GM12865 (cell line): ENCODE measurements at regions not wholly inside any gene's neighbourhood (a gene's known extent, or its start where the extent isn't known, plus 50 kb on each side); places are given as distances from the start of the nearest gene placed in this dataset.

ENCODE experiments used
- DNase-seq: peaks from one replicate; pipeline ENCODE4 v3.0.0; 2010; ENCODE audit warnings: low read depth
- H3K4me3 ChIP-seq: 2 replicates; pipeline ENCODE4 v1.5.1; 2011; ENCODE audit warnings: mild to moderate bottlenecking, low read depth, low read length, control low read depth
- TF ChIP-seq, protein P1 (sequence below): IDR thresholded peaks from 2 replicates; pipeline ENCODE4 v1.5.1; 2011; ENCODE audit warnings: low read length, control low read depth, low read depth, inconsistent platforms; ENCODE audit not compliant: insufficient read depth; ENCODE audit errors: missing control alignments

DNA sequence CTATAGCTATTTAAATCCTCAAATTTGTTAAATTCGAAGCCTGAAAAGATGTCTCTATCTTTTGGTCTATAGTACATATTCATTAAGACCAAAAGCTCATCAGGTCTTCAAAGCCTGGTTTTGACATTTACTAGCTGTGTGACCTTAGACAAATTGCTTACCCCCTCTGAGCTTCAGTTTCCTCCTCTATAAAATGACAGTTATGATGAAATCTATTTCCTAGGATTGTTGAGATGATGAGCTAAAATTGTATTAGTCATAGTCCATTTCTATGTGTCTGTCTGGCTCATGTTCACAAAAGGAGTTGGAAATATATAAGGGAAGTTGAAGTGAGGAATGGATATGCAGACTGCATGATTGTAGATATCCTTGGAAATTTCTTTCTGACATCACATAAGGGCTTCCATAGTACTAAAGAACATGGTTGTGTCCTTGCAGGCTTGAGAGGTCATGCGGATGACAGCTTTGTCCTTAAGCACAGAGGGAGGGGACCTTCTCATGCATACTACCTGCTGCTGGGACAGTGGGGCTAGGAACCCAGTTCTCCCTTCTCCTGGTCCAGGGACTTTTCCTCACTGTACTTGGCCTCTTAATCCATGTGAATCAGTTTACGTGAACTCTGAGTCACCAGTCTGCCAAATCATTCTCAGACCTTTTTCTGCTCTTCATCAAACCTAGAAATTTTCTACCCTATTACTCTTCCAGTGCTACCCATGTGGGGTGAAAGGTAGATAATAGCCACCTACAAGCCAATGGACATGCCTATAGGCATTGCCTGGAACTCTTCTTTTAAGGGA lies 487.5 kb upstream of the SALL1 start:
- no peak for DNase-seq
- TF ChIP-seq, protein P1, sequence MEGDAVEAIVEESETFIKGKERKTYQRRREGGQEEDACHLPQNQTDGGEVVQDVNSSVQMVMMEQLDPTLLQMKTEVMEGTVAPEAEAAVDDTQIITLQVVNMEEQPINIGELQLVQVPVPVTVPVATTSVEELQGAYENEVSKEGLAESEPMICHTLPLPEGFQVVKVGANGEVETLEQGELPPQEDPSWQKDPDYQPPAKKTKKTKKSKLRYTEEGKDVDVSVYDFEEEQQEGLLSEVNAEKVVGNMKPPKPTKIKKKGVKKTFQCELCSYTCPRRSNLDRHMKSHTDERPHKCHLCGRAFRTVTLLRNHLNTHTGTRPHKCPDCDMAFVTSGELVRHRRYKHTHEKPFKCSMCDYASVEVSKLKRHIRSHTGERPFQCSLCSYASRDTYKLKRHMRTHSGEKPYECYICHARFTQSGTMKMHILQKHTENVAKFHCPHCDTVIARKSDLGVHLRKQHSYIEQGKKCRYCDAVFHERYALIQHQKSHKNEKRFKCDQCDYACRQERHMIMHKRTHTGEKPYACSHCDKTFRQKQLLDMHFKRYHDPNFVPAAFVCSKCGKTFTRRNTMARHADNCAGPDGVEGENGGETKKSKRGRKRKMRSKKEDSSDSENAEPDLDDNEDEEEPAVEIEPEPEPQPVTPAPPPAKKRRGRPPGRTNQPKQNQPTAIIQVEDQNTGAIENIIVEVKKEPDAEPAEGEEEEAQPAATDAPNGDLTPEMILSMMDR: no peak
- H3K4me3 ChIP-seq: no peak overlapping the region

DNA sequence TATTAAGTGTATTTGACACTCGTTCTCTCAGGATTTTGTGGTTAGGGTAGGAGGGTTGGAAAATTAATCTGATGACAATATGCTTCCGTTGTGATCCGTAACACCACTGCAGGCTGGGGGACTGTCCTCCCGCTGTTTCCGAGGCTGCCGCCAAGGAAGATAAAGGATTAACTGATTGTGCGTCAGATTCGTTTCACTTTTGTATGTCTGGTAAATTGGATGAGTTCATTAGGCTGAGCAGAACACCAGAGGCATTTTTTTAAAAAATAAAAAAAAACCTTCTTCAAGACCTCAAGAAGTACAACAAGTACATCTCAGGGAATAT lies 486.7 kb upstream of the SALL1 start:
- TF ChIP-seq, protein P1: no peak
- no peak for DNase-seq
- no peak overlapping the region for H3K4me3 ChIP-seq

DNA sequence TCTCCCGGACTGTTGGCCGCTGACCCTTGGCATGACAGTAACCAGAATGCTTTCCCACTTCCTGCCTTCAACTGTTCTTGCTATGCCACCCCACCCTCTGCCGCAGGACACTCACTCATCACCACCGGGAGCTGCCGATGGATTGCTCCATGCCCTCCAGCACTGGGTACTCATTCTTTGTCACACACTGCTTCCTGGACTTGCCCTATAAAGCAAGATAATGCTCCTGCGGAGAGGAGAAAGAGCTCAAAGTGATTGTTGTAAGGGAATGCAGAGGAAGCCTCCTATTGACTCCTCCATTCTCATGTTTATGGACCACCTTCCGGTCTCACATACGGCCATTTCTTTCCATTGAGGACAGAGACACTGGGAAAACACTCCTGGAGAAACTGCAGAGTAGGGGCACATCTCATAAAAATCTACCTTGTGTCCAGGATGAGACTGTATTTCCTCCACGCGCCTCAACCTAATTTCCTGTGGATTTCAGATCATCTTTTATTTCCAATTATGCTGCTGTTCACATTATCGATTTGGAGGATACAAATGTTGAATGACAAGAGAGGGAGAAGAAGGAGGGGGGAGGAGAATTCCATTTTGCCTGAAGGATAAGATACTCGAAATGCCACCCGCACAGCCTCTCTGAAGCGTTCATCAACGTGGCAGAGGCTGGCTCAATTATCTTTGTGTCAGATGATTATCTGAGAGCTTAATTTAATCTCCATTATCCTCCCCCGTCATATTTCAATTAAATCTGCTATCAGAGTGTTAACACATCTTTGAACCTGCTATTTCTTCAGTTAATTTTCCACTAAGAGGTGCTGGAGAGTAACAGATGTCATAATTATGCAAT lies 486.1 kb upstream of the SALL1 start:
- H3K4me3 ChIP-seq: no peak overlapping the region
- TF ChIP-seq, protein P1: no peak
- DNase-seq: no peak

DNA sequence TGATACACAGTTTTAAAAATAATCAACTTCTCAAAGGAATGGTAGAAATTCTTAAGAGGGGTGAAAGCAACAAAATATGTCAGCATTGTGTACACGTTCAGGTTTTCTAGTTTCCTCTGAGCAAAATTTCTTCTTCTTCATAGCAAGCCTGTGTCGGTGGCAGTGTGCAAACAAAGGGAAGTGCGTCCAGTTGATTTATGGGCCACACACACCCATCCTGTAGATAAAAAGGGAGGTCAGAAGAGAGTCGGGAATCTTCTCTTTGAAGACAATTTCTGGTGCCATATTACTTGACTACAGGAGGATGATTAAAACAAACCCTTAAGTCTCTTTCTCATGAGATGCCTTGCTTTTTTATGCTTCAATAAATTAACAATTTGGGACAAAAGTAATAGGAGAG lies 484.1 kb upstream of the SALL1 start:
- TF ChIP-seq, protein P1: no peak
- DNase-seq: no peak
- no peak overlapping the region for H3K4me3 ChIP-seq

DNA sequence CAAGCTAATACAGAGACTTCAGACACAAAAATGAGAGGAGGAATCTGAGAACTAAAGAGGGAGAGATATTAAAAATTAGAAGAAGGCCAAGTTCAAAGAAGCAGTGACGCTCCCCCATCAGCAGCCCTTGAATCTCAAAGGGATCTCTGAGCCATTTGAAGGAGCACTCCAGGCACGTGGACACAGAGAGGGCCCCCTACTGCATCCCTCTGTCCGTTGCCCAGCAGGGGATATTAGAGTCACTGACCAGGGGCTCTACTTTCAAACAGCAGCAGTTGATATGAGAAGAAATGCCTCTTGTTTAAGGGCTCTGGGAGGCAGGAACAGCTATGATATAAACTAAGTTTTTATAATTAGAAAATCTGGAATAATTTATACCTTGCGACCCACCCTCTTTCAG lies 479.0 kb upstream of the SALL1 start:
- H3K4me3 ChIP-seq: no peak overlapping the region
- DNase-seq: no peak
- TF ChIP-seq, protein P1: no peak

DNA sequence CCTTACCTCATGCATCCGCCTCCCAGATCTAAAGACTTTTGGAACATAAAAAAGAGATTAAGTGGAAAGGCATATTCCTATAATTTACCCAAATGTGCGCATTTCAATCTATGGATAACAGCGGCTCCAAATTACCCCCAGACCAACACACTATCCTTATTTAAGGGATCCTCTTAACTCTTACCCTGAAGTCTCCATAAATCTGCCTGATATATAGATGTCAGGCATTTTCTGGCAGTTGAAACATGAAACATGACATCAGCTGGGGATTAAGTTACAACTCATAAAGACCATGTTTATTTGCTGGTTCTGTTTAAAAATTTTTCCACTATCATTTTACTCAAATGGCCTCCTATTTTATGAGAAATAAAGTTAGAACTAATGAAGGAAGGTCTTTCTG lies 478.5 kb upstream of the SALL1 start:
- no peak for DNase-seq
- TF ChIP-seq, protein P1: no peak
- no peak overlapping the region for H3K4me3 ChIP-seq
